ENCODE measurements at regions not wholly inside any gene's neighbourhood (a gene's known extent, or its start where the extent isn't known, plus 50 kb on each side); places are given as distances from the start of the nearest gene placed in this dataset.

DNA sequence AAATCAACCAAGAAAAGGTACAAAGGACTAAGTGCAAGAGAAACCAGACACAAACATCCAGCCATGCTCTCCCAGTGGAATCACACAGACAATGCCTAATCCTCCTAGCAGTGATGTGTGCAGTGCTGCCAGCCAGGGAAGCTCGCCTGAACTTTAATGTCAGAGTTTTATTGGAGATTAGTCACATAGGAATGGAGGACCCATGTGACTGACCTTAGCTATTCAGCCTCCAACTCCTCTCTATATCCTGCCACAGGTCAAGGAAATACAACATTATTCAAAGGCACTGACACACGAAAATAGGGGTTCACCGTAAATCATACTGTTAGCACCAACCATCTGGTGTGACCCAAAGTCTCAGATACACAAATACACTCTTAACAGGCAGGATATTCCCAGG lies 684.6 kb downstream of the DOK5 start:
- Histone ChIP-seq H3K36me3 (ENCODE audit: low read depth) (no peaks in the 10 kb centered on the region), H3K9me3 (ENCODE audit: insufficient read depth, low read depth) (no peaks in the 10 kb centered on the region), H3K4me1 (replicated peaks; ENCODE audit: insufficient read depth) (no peaks in the 10 kb centered on the region), H3K27me3 (ENCODE audit: insufficient read depth, low read depth) (peaks cover 4% of the 10 kb centered on the region; the same call in 1 of the 2 replicates), H3K4me2 (no peak overlapping the region), H3K4me3 (no peak overlapping the region), H3F3A (ENCODE audit: insufficient read depth, low read depth) (no peaks in the 10 kb centered on the region), H3K9me2 (ENCODE audit: insufficient read depth) (no peaks in the 10 kb centered on the region), H2AFZ (no peak overlapping the region), H3K27ac (no peak overlapping the region), H3K79me2 (ENCODE audit: low read depth) (no peaks in the 10 kb centered on the region), H4K20me1 (ENCODE audit: insufficient read depth) (no peaks in the 10 kb centered on the region)
- no TSS peak for BruUV-seq (replicated peaks)
- POLR2A ChIA-PET (ENCODE audit: unreplicated experiment): no interaction called here
- intact Hi-C loops (cut with micrococcal nuclease; ENCODE audit: unreplicated experiment): no loop called here
- TF ChIP-seq EZH2 (IDR thresholded peaks at IDR 0.05; ENCODE audit: low read depth): no peak
- TF ChIP-seq, protein P1, sequence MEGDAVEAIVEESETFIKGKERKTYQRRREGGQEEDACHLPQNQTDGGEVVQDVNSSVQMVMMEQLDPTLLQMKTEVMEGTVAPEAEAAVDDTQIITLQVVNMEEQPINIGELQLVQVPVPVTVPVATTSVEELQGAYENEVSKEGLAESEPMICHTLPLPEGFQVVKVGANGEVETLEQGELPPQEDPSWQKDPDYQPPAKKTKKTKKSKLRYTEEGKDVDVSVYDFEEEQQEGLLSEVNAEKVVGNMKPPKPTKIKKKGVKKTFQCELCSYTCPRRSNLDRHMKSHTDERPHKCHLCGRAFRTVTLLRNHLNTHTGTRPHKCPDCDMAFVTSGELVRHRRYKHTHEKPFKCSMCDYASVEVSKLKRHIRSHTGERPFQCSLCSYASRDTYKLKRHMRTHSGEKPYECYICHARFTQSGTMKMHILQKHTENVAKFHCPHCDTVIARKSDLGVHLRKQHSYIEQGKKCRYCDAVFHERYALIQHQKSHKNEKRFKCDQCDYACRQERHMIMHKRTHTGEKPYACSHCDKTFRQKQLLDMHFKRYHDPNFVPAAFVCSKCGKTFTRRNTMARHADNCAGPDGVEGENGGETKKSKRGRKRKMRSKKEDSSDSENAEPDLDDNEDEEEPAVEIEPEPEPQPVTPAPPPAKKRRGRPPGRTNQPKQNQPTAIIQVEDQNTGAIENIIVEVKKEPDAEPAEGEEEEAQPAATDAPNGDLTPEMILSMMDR (conservative IDR thresholded peaks at IDR 0.05): no peak
- CTCF ChIA-PET: no interaction called here
- no peak for DNase-seq

DNA sequence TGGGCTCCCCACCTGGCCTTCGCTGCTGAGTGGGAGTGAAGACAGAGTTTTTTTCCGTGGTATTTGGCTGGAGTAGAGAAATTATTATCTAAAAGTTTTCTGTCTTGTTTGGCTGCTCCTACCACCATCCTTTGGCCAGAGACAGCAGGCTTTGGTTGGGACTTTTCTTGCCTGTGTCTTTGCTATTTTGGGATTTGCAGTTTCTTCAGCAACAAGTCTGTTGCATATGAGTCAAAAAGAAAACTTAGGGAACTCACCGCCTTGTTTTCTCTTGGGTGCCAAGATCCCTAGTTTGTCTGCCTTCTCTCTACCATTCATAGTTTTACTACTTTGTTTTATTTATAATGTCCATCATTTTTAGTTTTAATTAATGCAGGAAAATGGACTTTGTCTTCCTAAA lies 683.8 kb downstream of the DOK5 start:
- Histone ChIP-seq H3K9me2 (ENCODE audit: insufficient read depth) (no peaks in the 10 kb centered on the region), H4K20me1 (ENCODE audit: insufficient read depth) (no peaks in the 10 kb centered on the region), H3K36me3 (ENCODE audit: low read depth) (no peaks in the 10 kb centered on the region), H3K27me3 (ENCODE audit: insufficient read depth, low read depth) (peaks cover 4% of the 10 kb centered on the region; the same call in 1 of the 2 replicates), H3K4me2 (no peak overlapping the region), H2AFZ (no peak overlapping the region), H3K27ac (no peak overlapping the region), H3F3A (ENCODE audit: insufficient read depth, low read depth) (no peaks in the 10 kb centered on the region), H3K4me1 (replicated peaks; ENCODE audit: insufficient read depth) (no peaks in the 10 kb centered on the region), H3K79me2 (ENCODE audit: low read depth) (no peaks in the 10 kb centered on the region), H3K9me3 (ENCODE audit: insufficient read depth, low read depth) (no peaks in the 10 kb centered on the region), H3K4me3 (no peak overlapping the region)
- DNase-seq: no peak
- intact Hi-C loops (cut with micrococcal nuclease; ENCODE audit: unreplicated experiment): no loop called here
- no TSS peak for BruUV-seq (replicated peaks)
- ChIA-PET CTCF (no interaction called here), POLR2A (ENCODE audit: unreplicated experiment) (no interaction called here)
- no peak for TF ChIP-seq EZH2 (IDR thresholded peaks at IDR 0.05; ENCODE audit: low read depth)
- TF ChIP-seq, protein P1 (conservative IDR thresholded peaks at IDR 0.05): no peak

DNA sequence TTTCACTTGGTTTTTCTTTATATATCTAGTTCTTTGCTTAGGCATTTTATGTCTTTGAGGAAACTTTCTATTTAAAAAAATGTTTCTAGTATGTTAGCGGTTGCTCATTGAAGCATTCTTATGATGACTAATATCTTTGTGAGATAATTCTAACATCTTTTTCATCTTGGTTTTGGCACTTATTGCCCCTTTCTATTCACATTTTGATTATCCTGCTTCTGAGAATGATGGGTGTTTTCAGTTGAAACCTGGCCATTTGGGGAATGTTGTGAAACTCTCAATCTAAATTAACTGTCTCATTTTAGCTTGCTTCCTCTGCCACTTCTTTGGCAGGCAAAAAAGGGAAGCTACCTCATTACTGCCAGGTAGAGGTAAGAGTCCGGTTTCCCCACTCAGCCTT lies 683.1 kb downstream of the DOK5 start:
- Histone ChIP-seq H3K4me1 (replicated peaks; ENCODE audit: insufficient read depth) (no peaks in the 10 kb centered on the region), H3K9me3 (ENCODE audit: insufficient read depth, low read depth) (no peaks in the 10 kb centered on the region), H3K36me3 (ENCODE audit: low read depth) (no peaks in the 10 kb centered on the region), H4K20me1 (ENCODE audit: insufficient read depth) (no peaks in the 10 kb centered on the region), H3K4me2 (no peak overlapping the region), H3F3A (ENCODE audit: insufficient read depth, low read depth) (no peaks in the 10 kb centered on the region), H3K27me3 (ENCODE audit: insufficient read depth, low read depth) (peaks cover 4% of the 10 kb centered on the region; the same call in 1 of the 2 replicates), H3K27ac (no peak overlapping the region), H3K79me2 (ENCODE audit: low read depth) (no peaks in the 10 kb centered on the region), H2AFZ (no peak overlapping the region), H3K9me2 (ENCODE audit: insufficient read depth) (no peaks in the 10 kb centered on the region), H3K4me3 (no peak overlapping the region)
- intact Hi-C loops (cut with micrococcal nuclease; ENCODE audit: unreplicated experiment): no loop called here
- CTCF ChIA-PET: no interaction called here
- POLR2A ChIA-PET (ENCODE audit: unreplicated experiment): no interaction called here
- no peak for DNase-seq
- BruUV-seq (replicated peaks): no TSS peak
- TF ChIP-seq EZH2 (IDR thresholded peaks at IDR 0.05; ENCODE audit: low read depth): no peak
- TF ChIP-seq, protein P1 (conservative IDR thresholded peaks at IDR 0.05): no peak

Data from PC-9 (cell line).